ENCODE measurements at regions not wholly inside any gene's neighbourhood (a gene's known extent, or its start where the extent isn't known, plus 50 kb on each side); places are given as distances from the start of the nearest gene placed in this dataset.

DNA sequence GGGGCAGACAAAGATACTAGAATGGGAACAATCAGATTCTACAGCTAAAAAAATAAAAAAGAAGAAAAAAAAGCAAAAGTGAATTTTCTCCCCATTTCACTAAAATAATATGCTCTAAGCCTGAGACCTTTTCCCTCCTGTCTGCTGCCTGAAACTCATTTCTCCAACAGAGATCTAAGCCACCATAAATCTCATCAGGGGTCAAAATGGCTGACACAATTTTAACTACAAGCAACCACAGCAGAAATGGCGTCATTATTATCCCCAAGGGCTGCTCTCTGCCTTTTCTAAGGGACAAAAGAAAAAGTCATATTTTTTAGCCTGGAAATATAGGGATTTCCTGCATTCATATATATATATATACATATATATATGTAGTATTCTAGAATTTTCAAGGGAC, 183.7 kb upstream of the CAMK1G start:
- no peak for DNase-seq

- no peak for DNase-seq
These were observed 182.9 kb upstream of the CAMK1G start for GRCh38 chr1:209400351-209401220.

GRCh38 chr1:209402697-209403096, 180.8 kb upstream of the CAMK1G start:
- no peak for DNase-seq

DNA sequence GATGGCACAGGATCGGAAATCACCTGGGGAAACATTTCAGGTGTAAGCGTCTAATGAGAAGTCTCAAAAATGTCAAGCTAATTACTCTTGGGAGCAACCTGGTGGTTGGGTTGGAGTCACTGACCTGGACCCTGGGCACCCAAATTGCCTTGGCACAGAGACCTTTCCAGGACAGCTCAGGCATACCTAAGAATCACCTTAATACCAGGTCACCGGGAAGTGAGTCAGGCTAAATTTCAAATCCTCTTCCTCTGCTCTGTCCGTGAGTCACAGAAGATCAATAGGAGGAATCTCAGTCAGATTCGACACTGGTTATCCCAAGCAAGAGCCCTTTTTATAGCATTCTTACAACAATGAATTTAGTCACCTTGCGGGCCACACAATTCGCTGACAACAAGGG, 179.6 kb upstream of the CAMK1G start:
- DNase-seq, result no peak

- no peak for DNase-seq
These were observed 178.9 kb upstream of the CAMK1G start for GRCh38 chr1:209404577-209404976.

GRCh38 chr1:209405183-209405814, 178.2 kb upstream of the CAMK1G start:
- no peak for DNase-seq

GRCh38 chr1:209406168-209406567, 177.3 kb upstream of the CAMK1G start:
- no peak for DNase-seq

- DNase-seq, result no peak
These were observed 176.9 kb upstream of the CAMK1G start for GRCh38 chr1:209406595-209406994.

DNA sequence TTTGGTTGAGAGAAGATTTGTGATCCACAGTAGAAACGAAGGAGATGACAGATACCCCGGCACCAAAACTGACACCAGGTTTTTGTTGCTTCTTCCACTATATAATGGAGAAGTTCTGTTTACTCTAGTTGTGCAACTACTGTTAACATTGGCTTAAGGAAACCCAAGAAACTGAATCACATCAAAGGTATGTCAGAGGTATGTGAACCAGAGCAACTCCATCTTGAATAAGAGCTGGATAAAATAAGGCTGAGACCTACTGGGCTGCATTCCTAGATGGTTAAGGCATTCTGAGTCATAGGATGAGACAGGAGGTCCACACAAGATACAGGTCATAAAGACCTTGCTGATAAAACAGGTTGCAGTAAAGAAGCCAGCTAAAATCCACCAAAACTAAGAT, 173.7 kb upstream of the CAMK1G start:
- no peak for DNase-seq

GRCh38 chr1:209411491-209411929, 172.0 kb upstream of the CAMK1G start:
- peak; percentile 65 for DNase-seq

DNA sequence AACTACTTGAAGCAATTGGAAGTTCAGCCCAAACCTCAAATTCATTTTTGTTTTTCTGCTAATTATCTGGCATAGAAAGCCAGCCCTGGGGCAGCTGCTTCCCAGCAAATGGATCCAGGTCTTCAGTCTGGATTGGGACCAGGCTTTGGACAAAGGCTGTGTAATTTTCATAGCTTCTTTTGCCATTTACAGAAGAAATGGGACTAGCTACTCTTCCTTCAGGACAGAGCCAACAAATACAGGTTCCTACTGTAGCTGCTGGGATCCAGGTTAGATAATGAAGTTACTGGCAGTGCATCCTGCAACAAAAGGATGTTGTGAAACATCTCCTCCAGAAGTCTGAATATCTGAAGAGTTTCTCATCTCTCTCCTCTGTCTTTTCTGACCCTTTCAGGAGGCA, 171.5 kb upstream of the CAMK1G start:
- peak; percentile 31 for DNase-seq

DNA sequence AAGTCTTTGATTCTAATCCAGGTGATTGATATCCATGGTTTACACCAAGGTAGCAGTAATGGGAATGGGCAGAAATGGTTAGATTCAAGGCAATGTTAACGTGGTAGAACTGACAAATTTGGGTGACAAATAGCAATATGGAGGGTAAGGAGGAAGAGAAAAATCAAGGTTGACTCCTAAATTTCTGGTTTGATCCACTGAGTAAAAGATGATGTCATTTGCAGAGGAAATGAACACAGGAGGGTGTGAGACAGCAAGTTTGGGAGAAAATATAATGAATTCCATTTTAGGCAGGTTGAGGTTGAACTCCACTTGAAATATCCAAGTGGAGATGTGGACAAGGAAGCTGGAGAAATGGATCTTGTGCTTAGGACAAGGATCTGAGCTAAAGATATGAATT, 170.9 kb upstream of the CAMK1G start:
- DNase-seq, result no peak

- no peak for DNase-seq
These were observed 170.5 kb upstream of the CAMK1G start for GRCh38 chr1:209413062-209413461.

GRCh38 chr1:209414803-209415329, 168.6 kb upstream of the CAMK1G start:
- no peak for DNase-seq

DNA sequence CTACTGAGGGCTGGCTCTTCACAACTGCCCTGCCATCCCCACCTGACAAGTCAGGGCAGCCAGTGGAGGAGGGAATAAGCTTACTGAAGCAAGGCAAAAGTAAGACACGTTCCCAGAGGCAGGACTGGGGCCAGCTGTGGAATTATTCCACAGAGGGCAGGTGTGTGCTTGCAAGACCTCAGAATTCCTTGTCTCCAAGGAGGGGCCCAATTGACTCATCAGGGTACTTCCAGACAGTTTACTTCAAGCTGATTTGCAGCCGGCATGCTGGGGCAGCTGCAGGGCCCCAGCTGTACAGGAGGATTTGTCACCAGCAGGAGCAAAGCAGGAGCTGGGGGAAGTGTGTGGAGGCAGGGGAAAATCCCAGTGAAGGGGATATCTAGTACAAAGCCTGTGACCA, 167.5 kb upstream of the CAMK1G start:
- no peak for DNase-seq

- no peak for DNase-seq
These were observed 166.8 kb upstream of the CAMK1G start for GRCh38 chr1:209416716-209417115.

DNA sequence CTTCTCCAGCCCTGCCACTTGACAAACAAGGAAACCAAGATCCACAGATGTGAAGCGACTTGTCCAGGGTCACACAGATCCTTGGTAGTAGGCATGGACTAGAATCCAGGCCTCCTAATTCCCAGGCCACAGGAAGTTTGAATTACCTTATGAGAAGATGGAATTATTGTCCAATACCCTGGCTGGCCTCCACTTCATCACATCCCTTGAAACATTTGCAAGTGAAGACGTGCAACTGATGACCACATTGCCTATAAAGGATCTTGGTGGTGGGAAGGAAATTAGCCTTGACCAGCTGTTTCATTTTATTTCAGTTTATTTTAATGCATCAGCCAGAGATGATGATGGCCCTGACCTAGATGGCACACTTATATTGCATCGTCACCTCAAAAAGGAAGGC, 165.8 kb upstream of the CAMK1G start:
- DNase-seq, result no peak

GRCh38 chr1:209420276-209420675, 163.2 kb upstream of the CAMK1G start:
- DNase-seq, result no peak

DNA sequence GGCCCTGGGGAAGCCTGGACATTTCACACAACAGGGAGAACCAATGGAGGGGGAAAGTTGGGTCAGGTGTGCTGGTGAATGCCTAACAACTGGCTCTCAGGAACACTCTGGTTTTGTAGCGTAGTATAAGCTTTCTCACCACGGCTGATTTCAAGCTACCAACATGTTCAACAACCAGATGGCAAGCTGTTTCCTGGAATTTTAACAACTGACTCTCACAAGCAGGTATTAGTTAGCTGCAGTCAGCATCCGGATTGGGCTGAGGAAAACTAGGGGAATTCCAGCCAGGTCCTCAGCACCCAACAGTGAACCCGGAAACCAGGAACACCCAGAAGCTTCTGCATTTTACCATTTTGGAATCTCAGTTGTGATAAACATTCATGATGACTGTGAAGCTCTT, 162.3 kb upstream of the CAMK1G start:
- DNase-seq, result no peak

DNA sequence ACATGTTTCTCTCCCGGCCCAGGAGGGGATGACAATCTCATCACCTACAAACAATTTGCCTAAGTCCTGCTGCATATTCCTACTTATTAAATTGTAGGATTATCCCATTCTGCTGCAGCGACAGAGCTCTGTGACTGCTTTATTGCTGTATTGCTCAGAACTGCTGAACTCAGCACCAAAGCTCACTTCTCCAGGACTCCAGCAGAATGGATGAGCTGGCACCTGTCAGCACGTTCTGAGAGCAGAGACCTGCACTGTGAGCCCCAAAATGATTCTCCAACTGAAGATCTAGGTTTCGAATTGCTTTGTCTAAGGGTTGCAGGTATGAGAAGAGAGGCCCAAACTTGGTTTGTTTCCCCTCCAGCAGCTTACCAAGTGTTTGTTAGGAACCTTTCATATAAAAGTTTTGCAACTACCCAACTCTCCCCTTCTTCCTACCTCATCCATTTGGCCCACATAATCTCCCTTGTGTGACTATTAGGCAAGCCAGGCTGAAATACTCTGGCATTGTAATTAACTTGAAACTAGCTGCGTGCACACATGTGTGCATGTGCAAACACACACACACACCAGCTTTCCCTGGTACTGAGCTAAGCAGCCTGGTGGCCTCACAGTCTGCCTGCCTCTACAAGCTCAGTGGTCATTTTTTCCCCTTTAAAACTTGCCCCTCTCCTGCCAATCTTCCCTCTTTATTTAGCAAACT, 161.4 kb upstream of the CAMK1G start:
- DNase-seq, result no peak

DNA sequence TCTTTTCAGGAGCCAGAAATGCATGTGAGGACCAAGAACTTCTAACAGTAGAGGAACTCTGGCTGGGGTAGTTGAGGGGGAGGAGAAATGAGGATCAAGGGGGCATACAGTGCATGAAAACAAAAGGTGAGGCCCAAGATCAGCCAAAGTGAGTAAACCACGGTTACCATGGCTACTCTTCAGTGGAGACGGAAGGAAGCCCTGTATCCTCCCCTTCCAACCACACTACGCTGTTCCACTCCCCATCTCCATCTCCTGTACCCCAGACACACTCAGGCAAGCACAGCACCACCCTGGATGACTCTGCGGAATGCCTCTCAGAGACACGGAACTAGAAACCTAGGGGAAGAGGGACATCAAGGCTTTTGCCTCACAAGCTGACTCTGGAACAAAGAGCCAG, 157.6 kb upstream of the CAMK1G start:
- DNase-seq, result no peak

DNA sequence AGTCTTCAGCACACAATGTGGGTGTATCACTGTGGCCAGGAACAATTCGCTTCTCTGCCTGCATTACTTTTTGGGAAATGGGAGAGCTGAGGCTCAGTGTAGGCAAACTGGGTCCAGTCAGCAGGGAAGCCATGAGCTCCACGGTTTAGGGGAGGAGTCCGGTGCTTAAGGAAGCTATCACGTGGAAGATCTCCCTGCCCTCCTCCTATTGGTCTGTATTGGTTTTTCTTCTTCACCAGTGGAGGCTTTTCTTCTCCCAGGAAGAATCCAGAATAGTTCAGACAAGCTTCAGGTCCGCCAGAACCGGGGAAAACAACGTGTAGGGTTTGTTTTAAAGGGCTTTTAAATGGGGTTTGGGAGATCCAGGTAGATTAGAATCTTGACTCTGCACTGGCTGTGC, 156.2 kb upstream of the CAMK1G start:
- DNase-seq, result no peak

- no peak for DNase-seq
These were observed 155.7 kb upstream of the CAMK1G start for GRCh38 chr1:209427811-209428210.
